Urothelium cell line (cell line): ENCODE measurements at regions not wholly inside any gene's neighbourhood (a gene's known extent, or its start where the extent isn't known, plus 50 kb on each side); places are given as distances from the start of the nearest gene placed in this dataset.
"Not testable (repeated sequence)": the region's sequence is repeated elsewhere in the genome, so short reads cannot be mapped to it uniquely, and the experiment has no call there.

Source experiments
- DNase-seq: peaks from one replicate; pipeline ENCODE4 v3.0.0; 2011; ENCODE audit warnings: low spot score, mixed read lengths
- FAIRE-seq: peaks from 2 replicates; lab custom pipeline; 2011; peaks lifted over from hg19 to GRCh38; lab: Jason Lieb, UNC

DNA sequence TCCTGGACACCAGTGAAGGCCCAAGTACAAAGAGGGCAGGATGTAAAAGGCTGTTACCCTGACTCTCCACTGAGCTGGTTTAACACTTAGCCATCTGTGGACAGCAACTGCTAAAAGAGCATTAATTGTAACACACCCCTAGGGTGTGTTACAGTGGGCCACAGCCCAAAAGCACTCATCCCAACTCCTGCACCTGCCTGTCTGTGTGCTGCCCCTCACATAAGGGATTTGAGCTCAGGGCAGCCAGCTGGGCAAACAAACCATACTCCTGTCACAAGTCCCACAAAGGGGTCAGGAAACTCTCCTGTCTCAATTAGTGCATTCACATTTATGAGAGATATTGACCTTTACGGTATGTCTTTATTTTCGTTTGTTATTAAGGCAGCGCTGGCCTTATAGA, 833.1 kb upstream of the NXPH2 start:
- DNase-seq = no peak
- no peak for FAIRE-seq

DNA sequence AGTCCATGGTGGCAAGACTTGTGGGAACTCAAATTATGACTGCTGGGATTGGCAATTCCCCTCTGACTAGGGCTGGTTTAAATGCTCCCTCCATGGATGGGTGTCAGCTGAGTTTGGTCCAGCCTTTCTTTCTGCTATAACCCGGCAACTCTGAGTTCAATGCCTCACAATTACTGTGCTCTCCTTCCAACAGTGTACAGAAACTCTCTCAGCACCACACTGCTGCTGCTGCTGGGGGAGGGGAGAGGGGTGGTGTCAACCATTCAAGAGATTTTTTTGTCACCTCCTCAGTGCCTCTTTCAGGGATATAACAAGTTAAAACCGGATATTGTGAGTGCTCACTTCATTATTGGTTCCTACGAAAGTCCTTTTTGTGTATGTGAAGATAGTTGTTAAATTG, 830.3 kb upstream of the NXPH2 start:
- no peak for FAIRE-seq
- DNase-seq = no peak

DNA sequence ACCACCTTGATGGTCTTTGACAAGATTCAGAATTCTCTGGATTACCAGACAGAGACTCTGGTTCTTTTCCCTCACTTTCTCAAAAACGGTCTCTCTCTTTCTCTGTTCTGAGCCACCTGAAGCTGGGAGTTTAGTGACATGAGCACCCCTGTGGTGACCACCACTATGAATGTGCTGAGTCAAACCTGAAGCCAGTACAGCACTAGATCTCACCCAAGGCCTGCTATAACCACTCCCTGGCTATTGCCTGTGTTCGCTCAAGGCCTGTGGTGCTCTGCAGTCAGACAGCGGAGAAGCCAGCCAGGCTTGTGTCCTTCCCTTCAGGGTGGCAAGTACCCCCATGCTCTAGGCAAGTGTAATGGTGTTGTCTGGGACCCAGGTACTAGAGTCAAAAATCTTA, 828.9 kb upstream of the NXPH2 start:
- FAIRE-seq (no peak), DNase-seq (no peak)

DNA sequence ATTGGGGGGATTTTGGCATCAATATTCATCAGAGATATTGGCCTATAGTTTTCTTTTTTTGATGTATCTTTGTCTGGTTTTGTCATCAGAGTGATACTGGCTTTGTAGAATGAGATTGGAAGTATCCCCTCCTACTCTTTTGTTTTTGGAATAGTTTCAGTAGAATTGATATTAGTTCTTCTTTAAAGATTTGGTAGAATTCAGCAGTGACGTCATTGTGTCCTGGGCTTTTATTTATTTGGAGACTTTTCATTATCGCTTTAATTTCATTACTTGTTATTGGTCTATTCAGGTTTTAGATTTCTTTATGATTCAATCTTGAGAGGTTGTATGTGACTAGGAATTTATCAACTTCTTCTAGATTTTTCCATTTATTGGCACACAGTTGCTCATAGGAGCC, 825.5 kb upstream of the NXPH2 start:
- FAIRE-seq = no peak
- no peak for DNase-seq

DNA sequence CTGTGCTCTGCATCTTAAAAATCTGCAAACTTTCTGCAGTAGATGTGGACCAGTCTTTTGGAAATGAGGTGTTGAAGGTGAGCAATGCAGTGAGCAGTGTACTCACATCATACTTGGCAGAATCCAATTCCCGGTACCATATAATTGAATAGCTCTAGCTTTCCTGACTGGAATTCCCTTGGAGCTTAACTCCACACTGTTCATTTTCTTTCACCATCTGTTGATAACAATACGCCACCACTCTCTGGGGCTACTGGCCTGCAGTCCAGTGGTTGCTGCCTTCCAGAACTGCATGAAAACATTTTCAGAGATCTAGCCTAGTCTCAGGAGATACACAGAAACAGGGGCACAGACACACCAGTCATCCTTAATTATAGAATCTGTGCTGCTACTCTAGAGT, 820.0 kb upstream of the NXPH2 start:
- no peak for FAIRE-seq
- no peak for DNase-seq

DNA sequence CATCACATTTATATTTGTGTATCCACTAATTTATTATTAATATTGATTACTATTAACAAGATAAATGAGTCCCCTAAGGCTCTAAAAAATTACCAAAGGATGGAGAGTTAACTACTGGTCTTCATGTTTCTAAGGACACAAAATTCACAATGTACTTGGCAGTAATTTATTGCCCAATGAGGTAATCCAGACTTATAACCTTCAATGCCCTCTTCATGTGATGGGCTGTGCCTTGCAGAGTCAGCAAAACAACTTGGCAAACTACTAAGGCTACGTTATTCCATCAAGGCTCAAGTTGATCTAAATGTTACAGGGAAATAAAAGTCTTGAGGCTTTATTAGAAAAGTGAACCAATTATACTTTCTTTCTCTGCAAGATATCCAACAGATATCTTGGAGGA, 804.9 kb upstream of the NXPH2 start:
- DNase-seq = no peak
- FAIRE-seq = no peak

DNA sequence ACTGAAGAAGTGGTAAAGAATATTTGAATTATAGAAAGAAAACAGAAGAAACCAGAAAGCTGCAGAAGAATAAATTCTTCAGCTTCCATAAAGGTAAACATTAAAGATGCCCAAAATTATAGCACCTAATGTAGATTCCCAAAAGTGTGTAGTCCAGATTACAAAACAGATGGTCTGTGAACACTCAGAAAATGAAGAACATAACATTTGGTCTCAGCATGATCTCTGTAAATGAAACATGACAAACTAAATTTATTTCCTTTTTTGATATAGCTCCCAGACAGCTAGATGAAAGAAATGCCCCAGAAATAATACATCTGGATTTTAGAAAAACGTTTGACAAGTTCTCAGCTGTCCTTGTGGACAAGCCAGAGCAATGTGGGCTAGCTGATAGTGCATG, 794.2 kb upstream of the NXPH2 start:
- no peak for FAIRE-seq
- no peak for DNase-seq

DNA sequence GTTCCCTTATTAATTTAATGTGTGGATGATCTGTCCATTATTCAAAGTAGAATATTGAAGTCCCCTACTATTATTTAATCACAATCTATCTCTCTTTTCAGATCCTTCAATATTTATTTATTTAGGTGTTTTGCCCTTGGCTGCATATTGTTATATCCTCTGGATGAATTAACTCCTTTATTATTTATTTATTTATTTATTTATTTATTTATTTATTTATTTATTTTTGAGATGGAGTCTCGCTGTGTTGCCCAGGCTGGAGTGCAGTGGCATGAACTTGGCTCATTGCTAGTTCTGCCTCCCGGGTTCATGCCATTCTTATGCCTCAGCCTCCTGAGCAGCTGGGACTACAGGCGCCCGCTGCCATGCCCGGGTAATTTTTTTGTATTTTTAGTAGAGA, 776.6 kb upstream of the NXPH2 start:
- no peak for DNase-seq
- FAIRE-seq = no peak

DNA sequence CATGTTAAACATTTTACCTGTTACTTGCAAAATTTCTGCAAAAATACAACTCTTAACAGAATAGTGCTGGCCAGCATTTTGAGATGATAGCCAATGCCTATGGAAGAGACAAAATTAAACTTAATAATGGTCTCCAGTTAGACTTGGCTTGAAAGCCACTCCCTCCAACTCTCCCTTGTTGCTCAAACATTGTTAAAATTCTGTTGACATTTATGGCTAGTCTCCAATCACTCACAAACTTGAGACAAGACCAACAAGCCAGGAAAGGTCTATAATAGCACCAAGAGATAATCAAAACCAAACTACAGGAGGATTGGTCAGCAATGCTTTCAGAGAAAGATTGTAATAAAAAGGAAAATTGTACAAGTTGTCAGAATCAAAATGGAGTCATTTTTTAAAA, 770.7 kb upstream of the NXPH2 start:
- no peak for FAIRE-seq
- no peak for DNase-seq

DNA sequence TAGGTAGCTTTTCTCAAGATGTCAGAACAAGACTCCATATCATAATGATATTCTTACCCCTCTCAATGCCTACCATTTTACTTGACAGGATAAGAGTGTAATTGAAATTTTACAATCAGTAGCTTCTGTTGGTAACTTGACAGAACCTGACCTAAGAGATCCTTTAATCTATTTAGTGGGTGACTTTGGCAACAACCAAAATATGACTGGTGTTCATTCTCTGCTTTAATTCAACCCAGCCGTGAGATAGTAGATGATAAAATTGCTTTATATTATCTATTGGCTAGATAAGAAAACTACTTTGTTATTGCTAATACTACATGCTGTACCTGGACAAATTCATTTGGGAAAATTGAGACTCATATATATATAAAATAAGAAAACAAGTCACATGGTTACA, 770.2 kb upstream of the NXPH2 start:
- FAIRE-seq (no peak), DNase-seq (no peak)

DNA sequence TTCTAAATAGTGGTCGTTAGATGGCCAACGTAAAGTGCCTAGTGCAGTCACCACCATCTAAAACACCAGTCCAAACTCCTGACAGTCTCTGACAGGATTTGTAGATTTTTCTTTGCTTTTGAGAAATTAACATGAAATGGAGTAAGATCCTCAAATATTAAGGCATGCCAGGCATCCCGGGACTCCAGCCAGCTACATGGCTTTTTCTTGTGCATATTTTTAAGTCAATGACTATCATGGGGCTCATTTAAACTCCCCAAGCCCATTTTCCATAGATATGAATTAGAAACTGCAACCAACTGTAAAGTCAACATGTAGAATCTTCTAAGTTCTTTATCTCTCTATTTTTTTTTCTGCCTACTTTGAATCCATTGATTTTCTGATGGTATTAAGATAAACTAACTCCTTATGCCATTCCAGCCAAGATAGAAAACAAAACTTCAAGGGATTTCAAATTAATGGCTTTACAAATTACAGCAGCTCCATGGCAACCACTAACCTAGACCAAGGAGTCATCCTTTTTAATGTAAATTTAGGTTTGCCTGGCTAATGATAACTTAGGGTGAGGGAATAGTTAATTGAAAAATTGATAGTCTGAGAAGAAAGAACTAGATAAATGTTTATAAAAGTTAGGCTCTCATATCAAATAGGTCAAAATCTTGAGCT, 764.1 kb upstream of the NXPH2 start:
- DNase-seq (no peak), FAIRE-seq (no peak)

DNA sequence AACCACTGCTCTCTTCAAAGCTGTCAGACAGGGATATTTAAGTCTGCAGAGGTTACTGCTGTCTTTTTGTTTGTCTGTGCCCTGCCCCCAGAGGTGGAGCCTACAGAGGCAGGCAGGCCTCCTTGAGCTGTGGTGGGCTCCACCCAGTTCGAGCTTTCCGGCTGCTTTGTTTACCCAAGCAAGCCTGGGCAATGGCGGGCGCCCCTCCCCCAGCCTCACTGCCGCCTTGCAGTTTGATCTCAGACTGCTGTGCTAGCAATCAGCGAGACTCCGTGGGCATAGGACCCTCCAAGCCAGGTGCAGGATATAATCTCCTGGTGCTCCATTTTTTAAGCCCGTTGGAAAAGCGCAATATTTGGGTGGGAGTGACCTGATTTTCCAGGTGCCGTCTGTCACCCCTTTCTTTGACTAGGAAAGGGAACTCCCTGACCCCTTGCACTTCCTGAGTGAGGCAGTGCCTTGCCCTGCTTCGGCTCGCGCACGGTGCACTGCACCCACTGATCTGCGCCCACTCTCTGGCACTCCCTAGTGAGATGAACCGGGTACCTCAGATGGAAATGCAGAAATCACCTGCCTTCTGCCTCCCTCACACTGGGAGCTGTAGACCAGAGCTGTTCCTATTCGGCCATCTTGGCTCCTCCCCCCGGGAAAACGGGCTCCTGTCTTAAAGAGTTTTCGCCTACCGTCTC, 758.3 kb upstream of the NXPH2 start:
- not testable (repeated sequence) for FAIRE-seq

DNA sequence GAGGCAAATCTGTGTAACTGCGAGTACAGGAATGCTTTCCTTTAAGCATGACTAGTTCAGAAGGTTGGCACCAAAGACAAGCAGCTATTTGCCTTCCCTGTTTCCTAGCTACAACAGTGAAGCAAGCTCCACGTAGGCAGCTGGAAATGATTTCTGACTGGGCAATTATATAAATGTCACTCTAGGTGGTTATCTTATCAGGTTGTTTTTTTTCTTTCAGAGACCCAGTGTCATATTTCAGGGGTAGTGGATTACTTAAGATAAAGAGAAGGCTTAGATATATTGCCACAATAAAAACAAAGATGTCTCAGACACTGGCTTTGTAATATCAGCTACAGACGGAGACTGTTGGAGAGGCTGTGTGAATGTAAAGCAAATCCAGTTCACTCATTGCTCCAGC, 748.9 kb upstream of the NXPH2 start:
- FAIRE-seq (no peak), DNase-seq (no peak)

More for the DNA sequence above, 758.3 kb upstream of the NXPH2 start:
- DNase-seq = not testable (repeated sequence)

DNA sequence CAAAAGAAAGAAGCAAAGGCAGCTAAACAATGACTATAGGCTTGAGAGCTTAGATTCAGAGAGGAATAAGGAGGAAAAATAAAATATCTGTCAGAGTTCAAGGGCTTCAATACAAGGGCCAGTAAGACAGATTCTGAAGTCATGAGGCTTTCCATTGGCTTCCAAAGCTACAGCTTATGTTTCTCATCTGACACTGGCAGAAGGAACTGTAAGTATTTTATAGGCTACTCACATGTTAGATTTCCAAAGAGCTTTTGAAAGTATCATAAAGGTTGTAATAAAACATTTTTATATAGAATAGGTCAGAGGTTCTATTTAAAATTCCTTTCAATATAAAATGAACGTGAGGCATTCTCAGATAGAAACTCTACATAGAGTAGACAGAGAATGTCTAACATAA, 746.6 kb upstream of the NXPH2 start:
- DNase-seq (no peak), FAIRE-seq (no peak)

DNA sequence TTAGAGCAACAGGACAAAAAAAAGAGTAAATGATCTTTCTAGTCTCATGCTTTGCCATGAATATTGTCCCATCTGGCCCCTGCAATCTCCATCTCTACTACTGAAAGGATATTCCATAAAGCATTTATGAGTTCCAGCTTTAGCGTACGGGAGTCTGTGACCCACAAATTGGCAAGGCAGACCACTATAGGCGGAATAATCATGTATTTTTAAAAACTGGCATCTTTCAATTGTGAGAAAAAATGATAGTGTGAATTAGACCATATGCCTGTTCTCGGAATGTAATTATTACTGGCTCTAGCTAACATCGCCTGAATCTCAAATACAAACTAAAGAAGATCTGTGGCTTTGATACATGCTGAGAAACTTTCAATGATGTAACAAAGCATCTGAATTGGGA, 738.1 kb upstream of the NXPH2 start:
- DNase-seq (no peak), FAIRE-seq (no peak)

DNA sequence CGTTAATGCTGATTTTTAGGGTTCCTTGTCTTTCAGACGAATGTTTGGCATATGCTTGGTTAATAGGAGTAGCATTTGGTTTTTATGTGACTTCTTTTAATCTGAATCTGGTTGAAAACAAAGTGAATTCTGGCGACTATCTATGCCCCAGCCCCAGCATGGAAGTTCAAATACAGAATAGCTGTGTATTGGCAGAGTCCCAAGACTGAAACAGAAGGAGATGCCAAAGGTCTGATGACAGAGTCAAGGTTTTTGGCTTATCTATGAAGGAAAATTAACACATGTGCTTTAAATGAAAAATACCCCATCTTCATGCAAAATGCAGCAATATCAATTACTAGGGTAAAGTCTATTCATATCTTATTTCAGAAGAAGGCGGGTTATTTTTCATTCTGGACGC, 734.8 kb upstream of the NXPH2 start:
- DNase-seq (no peak), FAIRE-seq (no peak)

DNA sequence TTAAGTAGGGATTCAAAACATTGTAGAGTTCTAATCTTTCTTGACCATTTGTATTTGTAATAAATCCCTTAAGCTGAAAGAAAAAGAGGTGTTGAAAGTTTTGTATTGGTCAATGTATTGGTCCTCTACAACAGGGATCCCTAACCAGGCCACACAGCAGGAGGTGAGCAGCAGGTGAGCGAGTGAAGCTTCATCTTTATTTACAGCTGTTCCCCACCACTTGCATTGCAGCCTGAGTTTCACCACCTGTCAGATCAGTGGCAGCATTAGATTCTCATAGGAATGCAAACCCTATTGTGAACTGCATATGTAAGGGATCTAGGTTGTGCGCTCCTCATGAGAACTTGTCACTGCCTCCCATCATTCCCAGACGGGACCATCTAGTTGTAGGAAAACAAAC, 715.7 kb upstream of the NXPH2 start:
- DNase-seq (no peak), FAIRE-seq (no peak)

DNA sequence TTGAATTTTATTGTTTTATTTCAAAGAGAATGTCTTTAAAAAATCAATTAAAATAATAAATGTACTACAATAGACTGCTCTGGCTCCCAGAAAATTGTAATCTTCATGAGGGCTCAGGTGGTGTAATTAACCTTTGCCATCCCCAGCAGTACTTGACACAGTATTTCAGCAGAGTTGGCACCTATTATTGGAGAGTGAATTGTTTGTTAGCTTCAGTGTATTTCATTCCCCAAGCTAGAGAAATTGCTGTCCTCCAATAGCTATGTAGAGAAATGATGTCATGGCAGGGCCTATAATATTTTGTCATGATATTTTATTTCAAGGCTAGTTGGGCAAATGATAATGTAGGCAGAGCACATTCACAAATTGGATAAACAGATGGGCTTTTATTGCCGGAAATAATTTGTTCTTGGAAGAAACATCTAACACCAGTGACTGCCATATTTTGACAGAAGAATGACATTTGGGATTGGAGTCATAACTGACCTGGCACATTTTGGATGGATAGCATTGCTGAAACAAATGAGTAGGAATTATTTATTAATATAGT, 712.0 kb upstream of the NXPH2 start:
- no peak for DNase-seq
- FAIRE-seq = no peak

DNA sequence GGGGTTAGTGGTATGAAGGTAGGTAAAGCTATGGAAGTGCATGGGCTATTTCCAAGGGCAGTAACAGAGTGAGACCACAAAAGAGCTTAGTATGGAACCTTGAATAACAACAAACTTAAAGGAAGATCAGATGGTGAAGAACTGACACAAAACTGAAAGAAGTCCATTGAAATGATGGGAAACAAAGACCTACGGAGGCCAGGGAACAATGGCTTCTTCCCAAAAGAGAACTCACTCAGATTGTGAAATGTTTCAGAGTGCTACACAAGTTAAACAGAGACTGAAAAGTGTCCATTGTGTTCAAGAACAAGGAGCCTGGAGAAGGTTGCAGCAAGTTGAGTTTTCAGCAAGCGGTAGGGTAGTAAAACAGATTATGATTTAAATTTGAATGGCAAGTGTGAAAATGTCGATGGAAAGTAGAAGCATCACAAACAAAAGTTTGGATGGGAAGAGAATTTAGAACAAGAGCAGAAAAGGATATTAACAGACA, 700.0 kb upstream of the NXPH2 start:
- FAIRE-seq (no peak), DNase-seq (no peak)

DNA sequence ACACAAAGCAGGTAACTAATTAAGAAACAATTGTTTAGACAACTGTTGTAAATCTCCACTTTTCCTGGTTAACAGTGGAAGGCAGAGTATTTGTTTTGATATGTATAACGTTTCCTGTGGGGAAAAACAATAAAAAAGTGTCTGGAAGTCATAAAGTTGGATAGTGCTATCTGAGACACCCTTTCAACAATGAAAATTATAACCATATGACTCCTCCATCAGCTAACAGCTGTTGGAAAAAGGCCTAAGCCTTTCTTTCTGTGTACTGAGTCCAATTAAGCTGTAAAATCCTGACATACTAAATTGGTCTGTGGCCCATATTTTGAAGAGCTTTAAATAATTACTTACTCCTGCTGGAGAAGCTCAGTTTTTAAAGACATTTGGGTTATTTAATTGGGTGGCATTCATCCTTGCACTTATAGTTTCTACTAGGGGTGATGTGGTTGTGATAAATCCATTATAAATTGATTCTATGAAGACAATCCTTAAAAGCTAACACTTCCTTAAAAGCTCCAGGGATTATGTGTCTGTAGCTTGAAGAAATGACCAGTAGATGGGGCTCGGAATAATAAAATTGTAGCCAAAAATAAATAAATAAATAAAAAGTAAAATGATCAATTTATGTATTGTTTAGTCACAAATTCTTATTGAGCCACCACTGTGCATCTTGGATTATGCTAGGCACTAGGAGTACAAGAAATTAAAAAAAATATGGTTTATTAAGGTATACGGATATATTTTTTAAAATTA, 698.1 kb upstream of the NXPH2 start:
- DNase-seq = no peak
- FAIRE-seq = no peak

DNA sequence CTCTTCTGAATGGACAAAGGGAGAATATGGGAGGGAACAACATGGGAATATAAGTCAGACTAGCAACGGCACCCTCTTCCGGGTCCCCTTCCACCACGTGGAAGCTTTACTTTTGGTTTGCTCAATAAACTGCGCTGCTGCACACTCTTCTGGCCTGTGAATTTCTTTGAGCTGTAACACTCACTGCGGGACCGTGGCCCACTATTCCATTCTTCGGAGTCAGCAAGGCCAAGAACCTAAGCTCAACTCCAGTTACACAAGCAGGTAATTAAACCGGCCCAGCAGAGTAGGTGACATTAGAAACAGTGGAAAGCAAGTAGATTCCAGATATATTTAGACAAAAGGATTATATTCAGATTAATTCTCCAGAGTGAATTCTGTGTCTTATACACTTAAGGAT, 697.4 kb upstream of the NXPH2 start:
- DNase-seq (no peak), FAIRE-seq (no peak)

DNA sequence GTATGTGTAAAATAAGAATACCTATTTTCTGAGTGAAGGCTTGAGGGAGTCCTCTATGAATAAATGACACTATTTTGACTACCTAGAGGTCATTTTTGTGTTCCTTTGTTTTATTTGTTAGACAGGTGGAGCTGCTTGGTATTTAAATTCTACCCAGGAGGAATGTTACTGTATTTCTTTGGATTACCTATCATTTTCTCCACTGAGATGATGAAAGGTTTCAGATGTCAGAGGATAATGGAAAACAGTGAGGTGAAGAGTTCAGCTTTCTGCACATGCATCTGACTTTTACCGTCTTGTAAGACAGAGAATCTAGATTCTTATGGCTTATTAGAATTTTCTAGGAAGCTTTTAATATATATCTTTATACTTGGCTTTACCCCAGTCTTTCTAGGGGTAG, 689.8 kb upstream of the NXPH2 start:
- no peak for FAIRE-seq

More for the DNA sequence above, 689.8 kb upstream of the NXPH2 start:
- no peak for DNase-seq
